LNCaP clone FGC (cell line): ENCODE measurements at regions not wholly inside any gene's neighbourhood (a gene's known extent, or its start where the extent isn't known, plus 50 kb on each side); places are given as distances from the start of the nearest gene placed in this dataset.

Experiments
- DNase-seq: peaks from one replicate; pipeline ENCODE4 v3.0.0-alpha.2; 2011; ENCODE audit warnings: low read depth
- H3K4me3 ChIP-seq: 2 replicates; pipeline ENCODE4 v1.5.1; 2011; ENCODE audit warnings: mild to moderate bottlenecking, low read depth, low read length, control low read depth
- CTCF ChIP-seq: IDR thresholded peaks from 2 replicates; pipeline ENCODE4 v1.5.1; 2012; ENCODE audit warnings: mild to moderate bottlenecking; ENCODE audit not compliant: control insufficient read depth, insufficient read depth; ENCODE audit errors: extremely low read depth

- no peak for TF ChIP-seq CTCF
- no peak overlapping the region for H3K4me3 ChIP-seq
- no peak for DNase-seq
These were observed 251.9 kb downstream of the FBXO15 start for GRCh38 chr18:73895701-73896100.

GRCh38 chr18:73893880-73894279 lies 253.8 kb downstream of the FBXO15 start:
- H3K4me3 ChIP-seq: no peak overlapping the region
- TF ChIP-seq CTCF: no peak
- DNase-seq: no peak

GRCh38 chr18:73891572-73892421 lies 255.8 kb downstream of the FBXO15 start:
- TF ChIP-seq CTCF: 0 out of 2 replicates have a peak, but pooled peaks have one; percentile 0
- H3K4me3 ChIP-seq: no peak overlapping the region
- no peak for DNase-seq

- no peak for DNase-seq
- no peak for TF ChIP-seq CTCF
- no peak overlapping the region for H3K4me3 ChIP-seq
These were observed 259.1 kb downstream of the FBXO15 start for GRCh38 chr18:73888565-73888964.

- DNase-seq: no peak
These were observed 259.8 kb downstream of the FBXO15 start for GRCh38 chr18:73887801-73888200.

GRCh38 chr18:73884868-73885267 lies 262.8 kb downstream of the FBXO15 start:
- DNase-seq: no peak
- TF ChIP-seq CTCF: no peak
- H3K4me3 ChIP-seq: no peak overlapping the region

More at GRCh38 chr18:73887801-73888200, 259.8 kb downstream of the FBXO15 start:
- H3K4me3 ChIP-seq: no peak overlapping the region
- TF ChIP-seq CTCF: no peak
